ENCODE measurements at regions not wholly inside any gene's neighbourhood (a gene's known extent, or its start where the extent isn't known, plus 50 kb on each side); places are given as distances from the start of the nearest gene placed in this dataset.

GRCh38 chr12:73659802-73660201, 877.8 kb upstream of the ATXN7L3B start:
- TF ChIP-seq CTCF (IDR thresholded peaks at IDR 0.05): no peak
- no peak for TF ChIP-seq POLR2A (IDR thresholded peaks at IDR 0.05)

All from testis (tissue), 2 donors.